ENCODE measurements at regions not wholly inside any gene's neighbourhood (a gene's known extent, or its start where the extent isn't known, plus 50 kb on each side); places are given as distances from the start of the nearest gene placed in this dataset.

GRCh38 chr3:106466881-106467280 is 598.1 kb upstream of the CBLB start:
- intact Hi-C loops (cut with DNase I): loop anchor here in 1 of 2 donors (10.0 kb wide), 1 partner anchor 282 kb away; no protein-coding TSS in a partner anchor

GRCh38 chr3:106473576-106474475 is 605.0 kb upstream of the CBLB start:
- Histone ChIP-seq H3K4me3 (no peak overlapping the region), H3K36me3 (ENCODE audit: insufficient read depth in 1 of 2, low read depth in 1 of 2) (no peaks in the 10 kb centered on the region), H3K9me3 (peaks cover 7% of the 10 kb centered on the region), H3K4me1 (no peaks in the 10 kb centered on the region), H3K27me3 (ENCODE audit: insufficient read depth in 3 of 3, low read length in 2 of 3) (no peaks in the 10 kb centered on the region), H3K27ac (no peak overlapping the region)
- intact Hi-C loops (cut with DNase I): no loop called here
- 92 to 95% (median 93%) methylated on average over 7 of the region's 7 CpGs for WGBS, 3 donors
- no peak for TF ChIP-seq CTCF (IDR thresholded peaks at IDR 0.05)
- ATAC-seq (no peak), DNase-seq (no peak)

More at GRCh38 chr3:106466881-106467280, 598.1 kb upstream of the CBLB start:
- no peak overlapping the region for H3K4me3 ChIP-seq
- H3K27ac ChIP-seq: no peak overlapping the region
- peaks cover 11% of the 10 kb centered on the region for H3K9me3 ChIP-seq
- H3K27me3 ChIP-seq (ENCODE audit: insufficient read depth in 3 of 3, low read length in 2 of 3): no peaks in the 10 kb centered on the region
- DNase-seq: no peak
- no peaks in the 10 kb centered on the region for H3K4me1 ChIP-seq
- no peak for ATAC-seq
- H3K36me3 ChIP-seq (ENCODE audit: insufficient read depth in 1 of 2, low read depth in 1 of 2): no peaks in the 10 kb centered on the region
- 94 to 98% (median 97%) methylated on average over 2 of the region's 2 CpGs for WGBS, 3 donors
- TF ChIP-seq CTCF (IDR thresholded peaks at IDR 0.05): no peak

- Histone ChIP-seq H3K4me1 (no peaks in the 10 kb centered on the region), H3K27ac (no peak overlapping the region), H3K4me3 (no peak overlapping the region), H3K36me3 (ENCODE audit: insufficient read depth in 1 of 2, low read depth in 1 of 2) (no peaks in the 10 kb centered on the region), H3K27me3 (ENCODE audit: insufficient read depth in 3 of 3, low read length in 2 of 3) (no peaks in the 10 kb centered on the region), H3K9me3 (no peaks in the 10 kb centered on the region)
- TF ChIP-seq CTCF (IDR thresholded peaks at IDR 0.05): no peak
- intact Hi-C loops (cut with DNase I): no loop called here
- DNase-seq: no peak
- no peak for ATAC-seq
- 66 to 76% (median 67%) methylated on average over 5 of the region's 5 CpGs for WGBS, 3 donors
These were observed 613.6 kb upstream of the CBLB start for GRCh38 chr3:106482451-106482850.

- intact Hi-C loops (cut with DNase I): no loop called here
- no peaks in the 10 kb centered on the region for H3K9me3 ChIP-seq
- no peaks in the 10 kb centered on the region for H3K27me3 ChIP-seq (ENCODE audit: insufficient read depth in 3 of 3, low read length in 2 of 3)
- H3K4me1 ChIP-seq: no peaks in the 10 kb centered on the region
- no peak overlapping the region for H3K27ac ChIP-seq
- no peak overlapping the region for H3K4me3 ChIP-seq
- no peak for DNase-seq
- H3K36me3 ChIP-seq (ENCODE audit: insufficient read depth in 1 of 2, low read depth in 1 of 2): no peaks in the 10 kb centered on the region
- ATAC-seq: no peak
- TF ChIP-seq CTCF (IDR thresholded peaks at IDR 0.05): no peak
These were observed 616.4 kb upstream of the CBLB start for GRCh38 chr3:106485217-106485616.
